SK-N-SH (cell line): ENCODE measurements at regions not wholly inside any gene's neighbourhood (a gene's known extent, or its start where the extent isn't known, plus 50 kb on each side); places are given as distances from the start of the nearest gene placed in this dataset.
"Not testable (repeated sequence)": the region's sequence is repeated elsewhere in the genome, so short reads cannot be mapped to it uniquely, and the experiment has no call there.

Source experiments
- CTCF ChIA-PET: fragments of 300-600, 350-600 bp; formaldehyde crosslinking; extraction: SDS; loops from one replicate; lab custom pipeline; 2021; lab: Yijun Ruan, JAX
- POLR2A ChIA-PET: fragments of 350-600 bp; sonication (Branson Sonifier 250); formaldehyde crosslinking; extraction: SDS; loops from one replicate; lab custom pipeline; 2020; ENCODE audit warnings: antibody characterized with exemption, inconsistent platforms; lab: Yijun Ruan, JAX
- DNase-seq: peaks from one replicate; pipeline ENCODE4 v3.0.0; 2012
- H2AFZ ChIP-seq: fragments of 200-600 bp; sonication (generic); 2 replicates; pipeline ENCODE4 v1.8.1; 2016; ENCODE audit warnings: antibody characterized with exemption, mild to moderate bottlenecking, low read depth
- H3F3A ChIP-seq: fragments of 200-600 bp; sonication (generic); replicated peaks from 2 replicates; pipeline ENCODE3; 2016; ENCODE audit warnings: antibody characterized with exemption, mild to moderate bottlenecking; ENCODE audit not compliant: insufficient read depth
- H3K27ac ChIP-seq, 2 experiments: fragments of 200-500 bp in 1 of 2; fragments of 200-600 bp in 1 of 2; sonication (Bioruptor generic) in 1 of 2; sonication (generic), shearing (Covaris generic) in 1 of 2; 2 replicates each; pipeline versions ENCODE4 v1.5.1 to v1.6.1; 2014 to 2016; ENCODE audit warnings: low read depth in 2 of 2, inconsistent platforms in 1 of 2, low read length in 1 of 2, mild to moderate bottlenecking in 1 of 2, mixed read lengths in 1 of 2
- H3K27me3 ChIP-seq: fragments of 200-600 bp; sonication (generic), shearing (Covaris generic); 2 replicates; pipeline ENCODE4 v1.6.1; 2016; ENCODE audit warnings: mixed run types; ENCODE audit not compliant: insufficient read depth
- H3K36me3 ChIP-seq, 2 experiments: fragments of 200-500 bp in 1 of 2; fragments of 200-600 bp in 1 of 2; sonication (Bioruptor generic) in 1 of 2; sonication (generic) in 1 of 2; replicated peaks in 1 of 2; 2 replicates each; pipeline versions ENCODE3 to v1.5.1; 2014 to 2016; ENCODE audit warnings: low read length in 1 of 2, mild to moderate bottlenecking in 1 of 2; ENCODE audit not compliant: insufficient read depth in 2 of 2, control insufficient read depth in 1 of 2
- H3K4me1 ChIP-seq, 2 experiments: fragments of 200-500 bp in 1 of 2; fragments of 200-600 bp in 1 of 2; sonication (Bioruptor generic) in 1 of 2; sonication (generic), shearing (Covaris generic) in 1 of 2; 2 replicates each; pipeline versions ENCODE4 v1.5.1 to v1.6.1; 2014 to 2016; ENCODE audit warnings: low read depth in 1 of 2, low read length in 1 of 2, mixed run types in 1 of 2; ENCODE audit not compliant: insufficient read depth in 2 of 2, control insufficient read depth in 1 of 2
- H3K4me2 ChIP-seq: fragments of 200-600 bp; sonication (generic), shearing (Covaris generic); 2 replicates; pipeline ENCODE4 v1.6.1; 2017; ENCODE audit warnings: mixed run types
- H3K4me3 ChIP-seq, 2 experiments: fragments of 200-500 bp in 1 of 2; fragments of 200-600 bp in 1 of 2; sonication (Bioruptor generic) in 1 of 2; sonication (generic), shearing (Covaris generic) in 1 of 2; 2 replicates each; pipeline versions ENCODE4 v1.5.1 to v1.8.1; 2014 to 2016; ENCODE audit warnings: low read depth in 2 of 2, inconsistent platforms in 1 of 2, low read length in 1 of 2, mild to moderate bottlenecking in 1 of 2, mixed read lengths in 1 of 2, moderate library complexity in 1 of 2
- H3K79me2 ChIP-seq: fragments of 200-600 bp; sonication (generic); 2 replicates; pipeline ENCODE4 v1.8.1; 2017; ENCODE audit warnings: mild to moderate bottlenecking; ENCODE audit not compliant: insufficient read depth
- H3K9ac ChIP-seq: fragments of 200-600 bp; sonication (generic); 2 replicates; pipeline ENCODE4 v1.6.1; 2017; ENCODE audit warnings: mixed run types
- H3K9me2 ChIP-seq: fragments of 200-600 bp; sonication (generic); 2 replicates; pipeline ENCODE4 v1.6.1; 2017; ENCODE audit warnings: mixed run types
- H3K9me3 ChIP-seq: fragments of 200-600 bp; sonication (generic); 2 replicates; pipeline ENCODE4 v1.6.1; 2017; ENCODE audit warnings: mixed run types, mild to moderate bottlenecking, moderate library complexity
- H4K20me1 ChIP-seq: fragments of 200-600 bp; sonication (generic); 2 replicates; pipeline ENCODE4 v1.6.1; 2017; ENCODE audit warnings: mild to moderate bottlenecking, mixed run types; ENCODE audit not compliant: insufficient read depth
- CHD2 ChIP-seq: fragments of 150-350 bp; IDR thresholded peaks from 2 replicates; pipeline ENCODE4 v1.6.1; 2018; ENCODE audit warnings: low read length; ENCODE audit not compliant: partially characterized antibody
- ELF1 ChIP-seq: IDR thresholded peaks from 2 replicates; pipeline ENCODE4 v1.4.0; 2012
- EP300 ChIP-seq, 2 experiments: IDR thresholded peaks; 2 replicates each; pipeline versions ENCODE4 v1.4.0 to v1.6.1; 2012; ENCODE audit warnings: borderline replicate concordance in 1 of 2, low read depth in 1 of 2, low read length in 1 of 2
- EZH2phosphoT487 ChIP-seq: fragments of 200-600 bp; sonication (generic); IDR thresholded peaks from 2 replicates; pipeline ENCODE4 v1.6.1; 2017; ENCODE audit warnings: low read depth, mixed run types, mild to moderate bottlenecking, antibody characterized with exemption, moderate library complexity, borderline replicate concordance
- FOSL2 ChIP-seq: IDR thresholded peaks from 2 replicates; pipeline ENCODE4 v1.4.0; 2012; ENCODE audit warnings: low read depth, mild to moderate bottlenecking, moderate library complexity, borderline replicate concordance
- FOXM1 ChIP-seq: IDR thresholded peaks from 2 replicates; pipeline ENCODE4 v1.4.0; 2012; ENCODE audit warnings: low read depth, mild to moderate bottlenecking
- GABPA ChIP-seq: IDR thresholded peaks from 2 replicates; pipeline ENCODE4 v1.4.0; 2012; ENCODE audit warnings: low read depth, mild to moderate bottlenecking
- GATA2 ChIP-seq: sonication (generic); formaldehyde crosslinking; IDR thresholded peaks from 2 replicates; pipeline ENCODE4 v1.5.0; 2020; ENCODE audit warnings: mild to moderate bottlenecking, missing genetic modification reagents
- IRF3 ChIP-seq: fragments of 150-350 bp; IDR thresholded peaks from 2 replicates; pipeline ENCODE4 v1.6.1; 2016; ENCODE audit warnings: mild to moderate bottlenecking, low read depth, low read length
- MEF2A ChIP-seq: IDR thresholded peaks from 2 replicates; pipeline ENCODE4 v1.4.0; 2012; ENCODE audit warnings: low read depth, borderline replicate concordance
- NRF1 ChIP-seq: IDR thresholded peaks from 2 replicates; pipeline ENCODE4 v1.6.1; 2012; ENCODE audit warnings: low read depth, mild to moderate bottlenecking, low read length
- POLR2AphosphoS5 ChIP-seq: IDR thresholded peaks from 2 replicates; pipeline ENCODE4 v1.6.1; 2012; ENCODE audit warnings: low read depth, low read length
- RXRA ChIP-seq: IDR thresholded peaks from 2 replicates; pipeline ENCODE4 v1.4.0; 2012; ENCODE audit warnings: low read depth, mild to moderate bottlenecking, borderline replicate concordance
- SMC3 ChIP-seq: IDR thresholded peaks from 2 replicates; pipeline ENCODE4 v1.6.1; 2012; ENCODE audit warnings: low read depth, low read length, improper control_type of control experiment
- TAF1 ChIP-seq: IDR thresholded peaks from 2 replicates; pipeline ENCODE4 v1.6.1; 2012; ENCODE audit warnings: low read depth, mild to moderate bottlenecking, low read length, moderate library complexity, borderline replicate concordance
- TEAD4 ChIP-seq: IDR thresholded peaks from 2 replicates; pipeline ENCODE4 v1.4.0; 2012; ENCODE audit warnings: mild to moderate bottlenecking, borderline replicate concordance; ENCODE audit not compliant: insufficient read depth
- ZBTB33 ChIP-seq: IDR thresholded peaks from 2 replicates; pipeline ENCODE4 v1.4.0; 2012; ENCODE audit warnings: low read depth, borderline replicate concordance
- WGBS: methylation state at CpG from one replicate; pipeline ENCODE4 v1.1.6; 2017; ENCODE audit warnings: low lambda C conversion rate; 5-methylcytosine and 5-hydroxymethylcytosine counted together
- TF ChIP-seq, protein P1 (sequence below): IDR thresholded peaks from 2 replicates; pipeline ENCODE4 v1.4.0; 2012; ENCODE audit warnings: low read depth

DNA sequence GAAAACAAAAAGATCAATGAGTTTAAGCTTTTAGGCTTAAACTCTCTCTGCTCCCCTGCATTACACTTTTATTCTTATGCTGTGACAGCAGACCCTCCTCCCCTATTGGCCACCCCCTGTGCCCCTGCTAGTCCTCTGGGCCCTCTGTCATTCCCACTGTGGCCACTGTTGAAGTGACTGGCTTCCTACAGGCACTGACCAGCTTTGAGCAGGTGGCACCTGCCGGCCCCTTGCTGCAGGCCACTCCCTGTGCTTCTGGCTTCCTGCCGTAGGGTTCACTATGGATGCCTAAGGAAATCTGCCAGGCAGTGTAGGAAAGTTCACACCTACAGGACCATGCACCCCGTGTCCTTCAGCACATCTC is 156.5 kb upstream of the L3MBTL4 start:
- no peaks in the 10 kb centered on the region for H3F3A ChIP-seq
- no peaks in the 10 kb centered on the region for H3K27me3 ChIP-seq
- H3K4me1 ChIP-seq: no peaks in the 10 kb centered on the region
- H3K9me2 ChIP-seq: no peaks in the 10 kb centered on the region
- H3K79me2 ChIP-seq: no peaks in the 10 kb centered on the region
- WGBS: 58% methylated on average over 3 of the region's 3 CpGs
- H4K20me1 ChIP-seq: no peaks in the 10 kb centered on the region
- ChIA-PET POLR2A (interaction anchor here (0.6 kb wide), 1 partner anchor 8 kb away, joined by 4 read pairs; no protein-coding TSS in a partner anchor), CTCF (interaction anchor here (0.5 to 1.6 kb wide), 2 partner anchors 34 to 39 kb away, joined by 3 read pairs; no protein-coding TSS in a partner anchor)
- TF ChIP-seq IRF3 (no peak), RXRA (no peak), EZH2phosphoT487 (no peak), GABPA (no peak), TAF1 (no peak), NRF1 (no peak), SMC3 (no peak)
- TF ChIP-seq, protein P1, sequence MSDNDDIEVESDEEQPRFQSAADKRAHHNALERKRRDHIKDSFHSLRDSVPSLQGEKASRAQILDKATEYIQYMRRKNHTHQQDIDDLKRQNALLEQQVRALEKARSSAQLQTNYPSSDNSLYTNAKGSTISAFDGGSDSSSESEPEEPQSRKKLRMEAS: no peak
- H3K36me3 ChIP-seq: no peaks in the 10 kb centered on the region
- no peak overlapping the region for H3K27ac ChIP-seq
- no peaks in the 10 kb centered on the region for H3K9me3 ChIP-seq
- H3K4me3 ChIP-seq: no peak overlapping the region
- no peak for DNase-seq
- H3K4me2 ChIP-seq: no peak overlapping the region
- no peak overlapping the region for H2AFZ ChIP-seq
- H3K9ac ChIP-seq: no peak overlapping the region

- H3K9me2 ChIP-seq, H3K27ac ChIP-seq, POLR2A ChIA-PET, H3F3A ChIP-seq, DNase-seq, H4K20me1 ChIP-seq, H3K9me3 ChIP-seq, H2AFZ ChIP-seq, H3K4me2 ChIP-seq, H3K36me3 ChIP-seq, H3K4me1 ChIP-seq, H3K27me3 ChIP-seq, H3K79me2 ChIP-seq, H3K9ac ChIP-seq, H3K4me3 ChIP-seq: not testable (repeated sequence)
- 84% methylated on average over 7 of the region's 7 CpGs for WGBS
- CTCF ChIA-PET: interaction anchor here (0.7 to 1.6 kb wide), 3 partner anchors 18 to 682 kb away, joined by 3 read pairs; no protein-coding TSS in a partner anchor
Measured at GRCh38 chr18:6572192-6572591, 157.3 kb upstream of the ARHGAP28 start.

GRCh38 chr18:6574631-6575030 is 154.9 kb upstream of the ARHGAP28 start:
- CTCF ChIA-PET: interaction anchor here (0.9 to 1.2 kb wide), 2 partner anchors 306 to 312 kb away, joined by 3 to 4 read pairs; no protein-coding TSS in a partner anchor
- Histone ChIP-seq H3F3A (no peaks in the 10 kb centered on the region), H3K4me1 (no peaks in the 10 kb centered on the region), H2AFZ (no peak overlapping the region), H3K9me3 (no peaks in the 10 kb centered on the region), H3K4me3 (no peak overlapping the region), H3K4me2 (no peak overlapping the region), H3K27ac (no peak overlapping the region), H3K27me3 (no peaks in the 10 kb centered on the region), H4K20me1 (no peaks in the 10 kb centered on the region), H3K79me2 (no peaks in the 10 kb centered on the region), H3K9me2 (no peaks in the 10 kb centered on the region), H3K36me3 (no peaks in the 10 kb centered on the region), H3K9ac (no peak overlapping the region)
- POLR2A ChIA-PET: no interaction called here
- no peak for DNase-seq
- 86% methylated on average over 1 of the region's 1 CpG for WGBS
- TF ChIP-seq FOXM1: no peak
- no peak for TF ChIP-seq RXRA
- no peak for TF ChIP-seq GATA2 (CRISPR knock-in tag)
- no peak for TF ChIP-seq EP300 (IDR thresholded peaks at IDR 0.05; ENCODE audit: borderline replicate concordance in 1 of 2, low read depth in 1 of 2, low read length in 1 of 2)
- TF ChIP-seq TEAD4: no peak
- no peak for TF ChIP-seq POLR2AphosphoS5
- TF ChIP-seq ELF1: no peak
- TF ChIP-seq FOSL2: no peak
- TF ChIP-seq ZBTB33: no peak
- TF ChIP-seq MEF2A: no peak
- no peak for TF ChIP-seq CHD2
